H1 (cell line): ENCODE measurements at regions not wholly inside any gene's neighbourhood (a gene's known extent, or its start where the extent isn't known, plus 50 kb on each side); places are given as distances from the start of the nearest gene placed in this dataset.

Source experiments
- TF ChIP-seq, protein P1 (sequence below): fragments of 300-600 bp; sonication (generic); IDR thresholded peaks from 2 replicates; pipeline ENCODE4 v1.7.1; 2012; ENCODE audit warnings: low read length, moderate library complexity, mild to moderate bottlenecking, inconsistent platforms; ENCODE audit not compliant: insufficient replicate concordance

DNA sequence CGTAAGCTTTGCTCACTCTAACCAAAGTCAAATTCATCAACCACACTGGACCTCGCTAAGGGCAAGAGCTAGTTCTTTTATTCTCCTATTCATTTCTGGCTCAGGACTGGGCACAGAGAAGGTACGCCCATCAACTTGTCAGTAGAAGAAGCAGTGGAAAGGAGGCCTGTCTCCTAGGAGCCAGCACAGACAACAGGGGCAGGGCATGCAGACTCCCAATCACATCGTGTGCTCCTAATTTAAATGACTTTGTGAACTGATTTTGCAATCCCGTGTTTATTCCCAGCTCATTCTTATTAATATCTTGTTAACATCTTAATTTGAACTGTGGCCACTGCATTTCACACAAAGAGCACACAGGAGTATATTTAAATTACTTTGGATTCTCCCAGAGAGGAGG, 161.1 kb upstream of the BCL6 start (continued):
- TF ChIP-seq, protein P1, sequence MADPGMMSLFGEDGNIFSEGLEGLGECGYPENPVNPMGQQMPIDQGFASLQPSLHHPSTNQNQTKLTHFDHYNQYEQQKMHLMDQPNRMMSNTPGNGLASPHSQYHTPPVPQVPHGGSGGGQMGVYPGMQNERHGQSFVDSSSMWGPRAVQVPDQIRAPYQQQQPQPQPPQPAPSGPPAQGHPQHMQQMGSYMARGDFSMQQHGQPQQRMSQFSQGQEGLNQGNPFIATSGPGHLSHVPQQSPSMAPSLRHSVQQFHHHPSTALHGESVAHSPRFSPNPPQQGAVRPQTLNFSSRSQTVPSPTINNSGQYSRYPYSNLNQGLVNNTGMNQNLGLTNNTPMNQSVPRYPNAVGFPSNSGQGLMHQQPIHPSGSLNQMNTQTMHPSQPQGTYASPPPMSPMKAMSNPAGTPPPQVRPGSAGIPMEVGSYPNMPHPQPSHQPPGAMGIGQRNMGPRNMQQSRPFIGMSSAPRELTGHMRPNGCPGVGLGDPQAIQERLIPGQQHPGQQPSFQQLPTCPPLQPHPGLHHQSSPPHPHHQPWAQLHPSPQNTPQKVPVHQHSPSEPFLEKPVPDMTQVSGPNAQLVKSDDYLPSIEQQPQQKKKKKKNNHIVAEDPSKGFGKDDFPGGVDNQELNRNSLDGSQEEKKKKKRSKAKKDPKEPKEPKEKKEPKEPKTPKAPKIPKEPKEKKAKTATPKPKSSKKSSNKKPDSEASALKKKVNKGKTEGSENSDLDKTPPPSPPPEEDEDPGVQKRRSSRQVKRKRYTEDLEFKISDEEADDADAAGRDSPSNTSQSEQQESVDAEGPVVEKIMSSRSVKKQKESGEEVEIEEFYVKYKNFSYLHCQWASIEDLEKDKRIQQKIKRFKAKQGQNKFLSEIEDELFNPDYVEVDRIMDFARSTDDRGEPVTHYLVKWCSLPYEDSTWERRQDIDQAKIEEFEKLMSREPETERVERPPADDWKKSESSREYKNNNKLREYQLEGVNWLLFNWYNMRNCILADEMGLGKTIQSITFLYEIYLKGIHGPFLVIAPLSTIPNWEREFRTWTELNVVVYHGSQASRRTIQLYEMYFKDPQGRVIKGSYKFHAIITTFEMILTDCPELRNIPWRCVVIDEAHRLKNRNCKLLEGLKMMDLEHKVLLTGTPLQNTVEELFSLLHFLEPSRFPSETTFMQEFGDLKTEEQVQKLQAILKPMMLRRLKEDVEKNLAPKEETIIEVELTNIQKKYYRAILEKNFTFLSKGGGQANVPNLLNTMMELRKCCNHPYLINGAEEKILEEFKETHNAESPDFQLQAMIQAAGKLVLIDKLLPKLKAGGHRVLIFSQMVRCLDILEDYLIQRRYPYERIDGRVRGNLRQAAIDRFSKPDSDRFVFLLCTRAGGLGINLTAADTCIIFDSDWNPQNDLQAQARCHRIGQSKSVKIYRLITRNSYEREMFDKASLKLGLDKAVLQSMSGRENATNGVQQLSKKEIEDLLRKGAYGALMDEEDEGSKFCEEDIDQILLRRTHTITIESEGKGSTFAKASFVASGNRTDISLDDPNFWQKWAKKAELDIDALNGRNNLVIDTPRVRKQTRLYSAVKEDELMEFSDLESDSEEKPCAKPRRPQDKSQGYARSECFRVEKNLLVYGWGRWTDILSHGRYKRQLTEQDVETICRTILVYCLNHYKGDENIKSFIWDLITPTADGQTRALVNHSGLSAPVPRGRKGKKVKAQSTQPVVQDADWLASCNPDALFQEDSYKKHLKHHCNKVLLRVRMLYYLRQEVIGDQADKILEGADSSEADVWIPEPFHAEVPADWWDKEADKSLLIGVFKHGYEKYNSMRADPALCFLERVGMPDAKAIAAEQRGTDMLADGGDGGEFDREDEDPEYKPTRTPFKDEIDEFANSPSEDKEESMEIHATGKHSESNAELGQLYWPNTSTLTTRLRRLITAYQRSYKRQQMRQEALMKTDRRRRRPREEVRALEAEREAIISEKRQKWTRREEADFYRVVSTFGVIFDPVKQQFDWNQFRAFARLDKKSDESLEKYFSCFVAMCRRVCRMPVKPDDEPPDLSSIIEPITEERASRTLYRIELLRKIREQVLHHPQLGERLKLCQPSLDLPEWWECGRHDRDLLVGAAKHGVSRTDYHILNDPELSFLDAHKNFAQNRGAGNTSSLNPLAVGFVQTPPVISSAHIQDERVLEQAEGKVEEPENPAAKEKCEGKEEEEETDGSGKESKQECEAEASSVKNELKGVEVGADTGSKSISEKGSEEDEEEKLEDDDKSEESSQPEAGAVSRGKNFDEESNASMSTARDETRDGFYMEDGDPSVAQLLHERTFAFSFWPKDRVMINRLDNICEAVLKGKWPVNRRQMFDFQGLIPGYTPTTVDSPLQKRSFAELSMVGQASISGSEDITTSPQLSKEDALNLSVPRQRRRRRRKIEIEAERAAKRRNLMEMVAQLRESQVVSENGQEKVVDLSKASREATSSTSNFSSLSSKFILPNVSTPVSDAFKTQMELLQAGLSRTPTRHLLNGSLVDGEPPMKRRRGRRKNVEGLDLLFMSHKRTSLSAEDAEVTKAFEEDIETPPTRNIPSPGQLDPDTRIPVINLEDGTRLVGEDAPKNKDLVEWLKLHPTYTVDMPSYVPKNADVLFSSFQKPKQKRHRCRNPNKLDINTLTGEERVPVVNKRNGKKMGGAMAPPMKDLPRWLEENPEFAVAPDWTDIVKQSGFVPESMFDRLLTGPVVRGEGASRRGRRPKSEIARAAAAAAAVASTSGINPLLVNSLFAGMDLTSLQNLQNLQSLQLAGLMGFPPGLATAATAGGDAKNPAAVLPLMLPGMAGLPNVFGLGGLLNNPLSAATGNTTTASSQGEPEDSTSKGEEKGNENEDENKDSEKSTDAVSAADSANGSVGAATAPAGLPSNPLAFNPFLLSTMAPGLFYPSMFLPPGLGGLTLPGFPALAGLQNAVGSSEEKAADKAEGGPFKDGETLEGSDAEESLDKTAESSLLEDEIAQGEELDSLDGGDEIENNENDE: no peak
